ENCODE measurements at regions not wholly inside any gene's neighbourhood (a gene's known extent, or its start where the extent isn't known, plus 50 kb on each side); places are given as distances from the start of the nearest gene placed in this dataset.
"Not testable (repeated sequence)": the region's sequence is repeated elsewhere in the genome, so short reads cannot be mapped to it uniquely, and the experiment has no call there.

- no peak for DNase-seq (ENCODE audit: low read depth in 3 of 3)
Measured at GRCh38 chr2:122062506-122062905, 307.1 kb downstream of the TSN start.

- DNase-seq (ENCODE audit: low read depth in 3 of 3), result no peak
Measured at GRCh38 chr2:122063716-122064115, 308.3 kb downstream of the TSN start.

- no peak for DNase-seq (ENCODE audit: low read depth in 3 of 3)
Measured at GRCh38 chr2:122070241-122070731, 314.8 kb downstream of the TSN start.

GRCh38 chr2:122072666-122073065 lies 317.2 kb downstream of the TSN start:
- DNase-seq (ENCODE audit: low read depth in 3 of 3), result no peak

GRCh38 chr2:122074201-122074600 lies 318.8 kb downstream of the TSN start:
- DNase-seq (ENCODE audit: low read depth in 3 of 3), result no peak

- no peak for DNase-seq (ENCODE audit: low read depth in 3 of 3)
Measured at GRCh38 chr2:122075381-122075780, 319.9 kb downstream of the TSN start.

- DNase-seq (ENCODE audit: low read depth in 3 of 3), result no peak
Measured at GRCh38 chr2:122077114-122077513, 321.7 kb downstream of the TSN start.

GRCh38 chr2:122077771-122078170 lies 322.3 kb downstream of the TSN start:
- DNase-seq (ENCODE audit: low read depth in 3 of 3), result no peak

- no peak for DNase-seq (ENCODE audit: low read depth in 3 of 3)
Measured at GRCh38 chr2:122078451-122078850, 323.0 kb downstream of the TSN start.

GRCh38 chr2:122079844-122080243 lies 324.4 kb downstream of the TSN start:
- no peak for DNase-seq (ENCODE audit: low read depth in 3 of 3)

GRCh38 chr2:122080316-122080715 lies 324.9 kb downstream of the TSN start:
- DNase-seq (ENCODE audit: low read depth in 3 of 3), result no peak

GRCh38 chr2:122080871-122081270 lies 325.4 kb downstream of the TSN start:
- DNase-seq (ENCODE audit: low read depth in 3 of 3), result no peak

- DNase-seq (ENCODE audit: low read depth in 3 of 3), result no peak
Measured at GRCh38 chr2:122081751-122082150, 326.3 kb downstream of the TSN start.

- DNase-seq (ENCODE audit: low read depth in 3 of 3), result no peak
Measured at GRCh38 chr2:122083256-122084048, 328.0 kb downstream of the TSN start.

- not testable (repeated sequence) for DNase-seq (ENCODE audit: low read depth in 3 of 3)
Measured at GRCh38 chr2:122085672-122086071, 330.2 kb downstream of the TSN start.

GRCh38 chr2:122094557-122094956 lies 339.1 kb downstream of the TSN start:
- DNase-seq (ENCODE audit: low read depth in 3 of 3), result no peak

- DNase-seq (ENCODE audit: low read depth in 3 of 3), result no peak
Measured at GRCh38 chr2:122096761-122097160, 341.3 kb downstream of the TSN start.

- DNase-seq (ENCODE audit: low read depth in 3 of 3), result no peak
Measured at GRCh38 chr2:122098306-122098705, 342.9 kb downstream of the TSN start.

GRCh38 chr2:122100346-122100745 lies 344.9 kb downstream of the TSN start:
- DNase-seq (ENCODE audit: low read depth in 3 of 3), result no peak

- no peak for DNase-seq (ENCODE audit: low read depth in 3 of 3)
Measured at GRCh38 chr2:122100756-122101155, 345.3 kb downstream of the TSN start.

GRCh38 chr2:122101319-122101718 lies 345.9 kb downstream of the TSN start:
- DNase-seq (ENCODE audit: low read depth in 3 of 3), result no peak

GRCh38 chr2:122105171-122105876 lies 349.9 kb downstream of the TSN start:
- no peak for DNase-seq (ENCODE audit: low read depth in 3 of 3)

GRCh38 chr2:122105877-122106206 lies 350.4 kb downstream of the TSN start:
- no peak for DNase-seq (ENCODE audit: low read depth in 3 of 3)

All from stimulated activated CD4-positive, alpha-beta T cell treated with anti-CD3 and anti-CD28 coated beads, TNF-alpha, amount 100 ng/mL, for 4 hours (primary cell).